Medulla oblongata (tissue), 1 donor: ENCODE measurements at regions not wholly inside any gene's neighbourhood (a gene's known extent, or its start where the extent isn't known, plus 50 kb on each side); places are given as distances from the start of the nearest gene placed in this dataset.
A peak's percentile ranks its signal among the peaks of the same experiment; 100 is the strongest.
"Not testable (repeated sequence)": the region's sequence is repeated elsewhere in the genome, so short reads cannot be mapped to it uniquely, and the experiment has no call there.

Experiments
- DNase-seq: peaks from one replicate; pipeline ENCODE4 v3.0.0-alpha.2; 2015; ENCODE audit errors: extremely low spot score

DNA sequence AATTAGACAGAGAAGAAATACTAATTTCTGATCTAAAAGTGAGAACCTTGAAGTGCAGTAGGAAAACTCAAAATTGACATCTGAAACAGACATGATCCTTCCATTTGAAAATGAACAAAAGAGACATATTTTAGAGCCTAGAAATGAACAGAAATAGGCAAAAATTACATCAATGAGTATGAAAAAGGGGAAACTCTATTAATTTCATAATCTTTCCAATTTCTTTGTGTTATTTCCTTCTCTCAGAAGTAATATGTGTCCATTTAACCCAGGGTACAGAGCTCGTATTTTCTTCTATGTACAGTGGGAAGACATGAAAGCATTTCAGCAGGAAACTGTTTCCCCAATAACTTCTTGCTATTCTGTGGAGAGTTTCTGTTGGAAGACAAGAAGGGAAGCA, 263.1 kb downstream of the CGGBP1 start:
- DNase-seq, result no peak

DNA sequence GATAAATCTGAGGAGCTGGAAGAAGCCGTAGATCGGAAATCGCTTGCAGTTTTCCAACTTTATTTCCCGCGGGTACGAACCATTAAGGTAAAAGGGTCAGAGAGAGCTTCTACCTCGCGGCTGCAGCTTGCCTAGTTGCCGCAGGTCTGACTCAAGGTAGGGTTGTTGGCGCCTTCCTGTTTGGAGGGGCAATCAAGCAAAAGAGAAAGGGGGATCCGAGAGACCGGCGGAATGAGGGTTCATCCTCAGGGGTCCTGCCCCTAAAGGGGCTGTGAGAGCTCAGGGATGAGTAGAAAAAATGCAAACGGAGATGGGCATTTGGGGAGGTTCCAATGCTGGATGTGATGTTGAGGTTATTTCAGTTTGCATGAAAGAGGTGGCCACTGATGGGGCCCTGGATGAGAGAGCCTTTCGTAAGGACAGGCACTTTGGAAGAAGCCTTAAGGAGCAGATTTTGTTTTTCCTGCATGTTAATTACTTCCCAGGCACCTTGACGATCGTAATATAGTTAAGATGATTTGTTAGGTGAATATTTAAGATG, 265.4 kb downstream of the CGGBP1 start:
- DNase-seq, result no peak

DNA sequence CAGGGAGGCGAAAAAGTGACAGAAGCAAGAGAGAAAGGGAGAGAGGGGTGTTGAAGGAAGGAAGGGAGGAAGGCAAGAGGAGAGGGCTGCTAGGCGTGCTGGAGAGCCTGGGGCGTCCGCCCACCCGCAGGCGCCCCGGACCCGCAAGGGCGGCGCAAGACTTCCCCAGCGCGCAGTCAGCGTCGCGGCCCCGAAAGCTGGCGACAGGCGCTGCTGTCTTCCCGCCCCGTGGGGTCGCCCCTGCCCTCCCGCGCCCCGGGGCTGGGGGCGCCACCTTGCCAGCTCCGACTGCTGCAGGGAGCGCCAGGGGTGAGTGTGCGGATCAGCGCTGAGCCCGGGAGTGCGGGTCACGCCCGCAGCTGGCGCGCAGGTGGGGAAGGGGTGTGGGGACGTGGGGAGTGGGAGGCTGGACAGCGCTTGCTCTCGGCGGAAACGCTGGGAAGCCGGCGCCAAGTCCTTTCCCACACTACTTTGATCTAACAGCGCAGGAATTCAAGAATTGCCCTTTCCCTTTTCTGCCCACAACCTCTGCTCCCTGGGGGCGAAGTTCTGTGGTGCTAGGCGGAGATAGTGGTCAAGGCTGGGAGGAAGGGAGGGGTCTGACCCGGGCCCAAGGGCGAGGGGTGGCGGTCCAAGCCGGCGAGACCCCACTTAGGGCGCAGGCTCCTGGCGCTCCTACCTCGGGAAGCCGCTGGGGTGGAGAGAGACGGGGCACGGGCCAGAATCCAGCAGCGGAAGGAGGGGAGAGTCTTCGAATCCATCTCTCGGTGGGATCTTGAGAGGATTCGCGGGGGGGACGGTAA, 266.1 kb downstream of the CGGBP1 start, which contains the start of gene HTR1F:
TSS of gene HTR1F (plus strand) at position 173 of the 803 bp plus-strand sequence.
- no peak for DNase-seq

DNA sequence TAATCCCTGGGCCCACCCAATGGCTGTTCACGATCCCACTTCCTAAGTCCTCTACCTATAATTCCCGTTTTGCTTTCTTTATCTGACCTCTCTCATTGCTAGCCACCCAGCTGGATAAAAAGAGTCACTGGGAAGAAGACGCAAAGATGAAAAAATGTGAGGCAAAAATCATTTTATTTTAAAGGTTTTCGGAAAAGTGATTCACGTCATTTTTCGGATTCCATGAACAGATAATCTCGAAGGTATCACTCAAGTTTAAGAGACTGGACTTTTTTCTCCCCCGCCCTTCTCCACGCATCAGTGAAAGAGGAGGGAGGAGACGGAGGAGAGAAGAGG, 266.6 kb downstream of the CGGBP1 start:
- DNase-seq, result no peak

DNA sequence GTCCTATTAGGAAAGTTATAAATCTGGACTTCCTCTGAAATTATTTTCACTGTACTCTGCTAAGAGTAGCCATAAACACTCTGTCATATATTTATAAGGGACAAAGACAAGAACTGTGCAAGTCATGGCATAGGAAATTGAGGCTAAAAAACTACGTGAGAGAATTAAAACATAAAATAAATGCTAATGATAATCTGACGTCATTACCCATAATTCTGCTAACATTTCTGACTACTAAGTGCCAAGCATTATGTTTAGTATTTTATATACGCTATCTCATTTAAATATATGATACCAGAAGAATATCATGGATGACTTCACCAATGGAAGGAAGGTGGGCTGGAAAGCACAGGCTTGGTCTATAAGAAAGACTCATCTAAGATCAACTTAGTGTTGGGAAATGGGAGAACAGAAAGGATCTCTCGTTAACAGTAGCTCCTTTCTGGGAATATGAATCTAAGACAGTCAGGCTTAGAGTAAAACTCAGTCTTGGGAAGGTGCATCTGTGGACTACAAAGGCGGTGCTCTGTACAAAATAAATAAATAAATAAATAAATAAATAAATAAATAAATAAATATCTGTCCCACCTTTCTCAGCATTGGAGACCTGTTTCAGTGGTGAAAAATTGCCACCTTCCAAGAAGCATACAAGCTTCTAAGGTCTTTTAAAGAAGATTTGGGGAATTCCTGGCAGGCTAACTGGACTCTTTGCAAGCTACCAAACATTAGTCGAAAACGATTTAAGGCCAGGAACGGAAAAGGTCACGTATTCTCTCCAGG, 267.4 kb downstream of the CGGBP1 start:
- no peak for DNase-seq

DNA sequence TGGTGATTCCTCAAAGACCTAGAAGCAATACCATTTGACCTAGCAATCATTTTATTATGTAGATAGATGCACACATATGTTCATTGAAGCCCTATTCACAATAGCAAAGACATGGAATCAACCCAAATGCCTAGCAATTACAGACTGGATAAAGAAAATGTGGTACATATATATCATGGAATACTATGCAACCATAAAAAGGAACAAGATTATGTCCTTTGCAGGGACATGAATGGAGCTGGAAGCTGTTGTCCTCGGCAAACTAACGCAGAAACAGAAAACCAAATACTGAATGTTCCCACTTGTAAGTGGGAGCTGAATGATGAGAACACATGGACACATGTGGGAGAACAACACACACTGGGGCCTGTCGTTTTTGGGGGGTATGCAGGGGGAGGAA, 269.8 kb downstream of the CGGBP1 start:
- DNase-seq, result not testable (repeated sequence)

DNA sequence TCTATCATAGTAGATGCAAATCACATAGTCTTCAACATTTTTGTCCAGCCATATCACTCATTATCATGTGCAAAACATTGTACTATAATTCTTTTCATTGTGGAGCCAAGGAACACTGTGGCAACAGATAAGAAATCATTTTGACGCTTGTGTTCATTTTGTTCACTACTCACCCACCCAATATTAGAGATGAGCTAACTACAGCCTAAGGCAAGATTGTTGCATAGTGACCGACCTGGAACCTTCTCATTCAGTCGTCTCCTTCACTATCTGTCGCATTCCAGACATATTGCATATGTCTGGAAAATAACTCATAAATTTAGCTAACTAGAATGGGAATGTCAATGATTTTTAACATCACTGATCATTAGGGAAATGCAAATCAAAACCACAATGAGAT, 270.3 kb downstream of the CGGBP1 start:
- no peak for DNase-seq

- DNase-seq, result no peak
These were observed 278.0 kb downstream of the CGGBP1 start for GRCh38 chr3:87780811-87781210.

DNA sequence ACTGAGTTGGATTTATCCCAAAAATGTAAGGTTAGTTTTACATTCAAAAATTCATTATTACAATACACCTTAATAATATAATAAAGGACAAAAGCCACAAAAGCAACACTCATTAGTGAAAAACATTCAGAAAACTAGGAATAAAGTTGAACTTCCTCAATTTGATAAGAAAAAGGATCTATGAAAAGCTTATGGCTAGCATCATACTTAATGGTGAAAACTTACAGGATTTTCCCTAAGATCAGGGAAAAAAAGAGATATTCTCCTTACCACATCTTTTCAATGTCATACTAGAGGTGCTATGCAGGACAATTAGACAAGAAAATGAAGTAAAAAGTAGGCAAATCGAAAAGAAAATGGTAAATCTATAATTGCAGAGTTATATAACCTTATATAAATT, 279.9 kb downstream of the CGGBP1 start:
- no peak for DNase-seq

DNA sequence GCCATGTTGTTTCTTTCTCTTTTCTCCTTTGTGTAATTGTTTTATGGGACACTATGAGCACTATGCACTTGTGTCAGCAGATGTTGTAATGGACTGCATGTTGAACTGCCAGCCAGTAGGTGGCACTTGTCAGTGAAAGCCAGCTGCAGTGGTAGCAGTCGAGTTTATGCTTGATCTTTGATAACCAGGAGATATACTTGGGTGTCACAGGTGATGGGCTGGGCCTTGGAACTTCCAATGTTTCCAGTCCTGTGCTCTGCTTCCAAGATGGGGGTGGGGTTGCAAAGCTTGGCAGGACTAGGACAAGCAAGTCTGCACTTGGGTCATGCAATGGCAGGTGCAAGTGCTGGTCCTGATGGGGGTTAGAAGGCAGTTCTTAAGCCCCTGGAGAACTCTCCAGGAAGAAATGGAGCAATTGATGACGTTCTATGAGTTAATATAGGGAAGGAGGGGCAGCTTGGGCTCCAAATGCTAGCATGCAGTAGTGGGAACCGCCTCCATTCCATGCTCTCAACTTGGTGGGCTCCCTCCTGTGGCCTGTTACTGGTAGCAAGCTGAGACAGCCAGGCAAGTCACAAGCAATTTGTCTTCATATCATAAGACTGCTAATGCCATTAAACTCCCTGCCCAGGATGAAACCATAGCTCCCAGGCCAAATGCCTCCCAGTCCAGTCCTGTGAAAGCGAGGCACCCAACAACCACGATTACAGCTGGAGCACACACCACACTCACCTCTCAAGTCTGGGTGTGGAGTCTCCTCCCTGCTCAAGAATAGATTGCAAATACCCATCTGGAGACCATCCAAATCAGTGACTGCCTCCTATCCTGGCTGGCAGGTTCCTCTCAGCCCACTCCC, 287.2 kb downstream of the CGGBP1 start:
- peak; percentile 12 for DNase-seq

GRCh38 chr3:87766721-87767120, 292.1 kb downstream of the CGGBP1 start:
- DNase-seq, result no peak

DNA sequence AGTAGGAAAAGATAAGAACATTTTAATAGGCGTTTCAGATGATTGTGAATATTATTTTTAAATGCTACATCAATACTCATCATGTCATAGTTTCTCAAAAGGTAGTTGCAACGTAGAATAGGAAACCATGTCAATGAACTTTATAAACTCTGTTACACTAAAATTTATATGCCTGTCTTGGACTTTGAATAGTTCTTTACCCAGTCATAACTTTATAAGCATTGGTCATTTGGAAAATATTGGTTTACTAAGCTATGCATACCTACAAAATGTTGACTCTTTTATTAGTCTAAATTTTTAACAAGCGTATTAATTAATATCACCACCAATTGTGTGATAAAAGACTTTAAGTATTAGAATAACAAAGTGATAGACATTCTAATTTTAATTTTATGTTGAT, 293.5 kb downstream of the CGGBP1 start:
- no peak for DNase-seq

DNA sequence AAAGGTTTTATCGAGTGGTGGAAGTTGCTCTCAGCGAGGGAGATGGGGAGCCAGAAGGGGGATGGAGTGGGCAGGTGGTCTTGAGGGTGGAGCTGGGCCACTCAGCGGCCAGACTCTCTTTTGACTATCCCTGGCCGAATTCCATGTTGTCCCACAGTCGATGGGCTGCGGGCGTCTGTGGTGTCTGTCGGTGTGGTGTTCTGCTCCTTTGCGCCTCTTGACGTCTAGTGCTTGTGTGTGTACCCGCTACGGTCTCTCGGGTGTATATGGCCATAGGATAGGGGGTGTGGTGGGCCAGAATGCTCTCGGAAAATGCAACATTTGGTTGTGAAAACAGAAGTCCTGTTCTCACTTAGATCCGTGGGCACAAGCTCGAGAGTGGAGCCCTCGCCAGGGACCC, 297.0 kb downstream of the CGGBP1 start:
- no peak for DNase-seq

GRCh38 chr3:87761341-87761740, 297.5 kb downstream of the CGGBP1 start:
- no peak for DNase-seq

DNA sequence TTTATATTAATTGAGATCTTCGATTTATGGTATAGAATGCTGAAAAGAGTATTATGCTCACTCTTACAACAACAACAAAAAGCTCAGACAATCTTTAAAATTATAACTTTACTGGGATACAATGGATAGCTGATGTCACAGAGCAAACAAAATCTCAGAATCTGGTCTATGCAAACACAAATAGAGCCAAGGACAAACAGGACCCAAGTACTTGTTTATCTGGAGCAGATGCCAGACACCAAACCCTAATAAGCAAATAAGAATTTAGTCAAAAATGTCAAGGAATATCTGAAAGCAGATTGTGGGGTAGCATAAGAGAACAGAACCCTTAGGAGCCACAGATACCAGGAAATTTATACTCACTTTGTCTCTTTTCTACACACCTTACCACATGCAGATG, 302.2 kb downstream of the CGGBP1 start:
- no peak for DNase-seq

GRCh38 chr3:87755852-87756251, 303.0 kb downstream of the CGGBP1 start:
- DNase-seq, result no peak

DNA sequence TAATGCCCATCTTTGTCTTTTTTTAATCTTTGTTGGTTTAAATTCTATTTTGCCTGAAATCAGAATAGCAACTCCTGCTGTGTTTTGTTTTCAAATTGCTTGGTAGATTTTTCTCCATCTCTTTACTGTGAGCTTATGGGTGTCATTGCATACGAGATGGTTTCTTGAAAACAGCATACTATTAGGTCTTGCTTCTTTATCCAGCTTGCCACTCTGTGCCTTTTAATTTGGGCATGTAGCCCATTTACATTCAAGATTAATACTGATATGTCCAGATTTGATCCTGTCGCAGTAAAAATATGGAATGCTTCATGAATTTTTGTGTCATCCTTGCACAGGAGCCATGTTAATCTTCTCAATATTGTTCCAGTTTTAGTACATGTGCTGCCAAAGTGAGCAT, 316.6 kb downstream of the CGGBP1 start:
- DNase-seq, result no peak

- not testable (repeated sequence) for DNase-seq
These were observed 317.9 kb downstream of the CGGBP1 start for GRCh38 chr3:87740894-87741293.

GRCh38 chr3:87737817-87738216, 321.0 kb downstream of the CGGBP1 start:
- DNase-seq, result not testable (repeated sequence)

GRCh38 chr3:87733671-87734367, 325.0 kb downstream of the CGGBP1 start:
- no peak for DNase-seq

- DNase-seq, result no peak
These were observed 326.5 kb downstream of the CGGBP1 start for GRCh38 chr3:87732294-87732693.
